ENCODE measurements at regions not wholly inside any gene's neighbourhood (a gene's known extent, or its start where the extent isn't known, plus 50 kb on each side); places are given as distances from the start of the nearest gene placed in this dataset.
"Not testable (repeated sequence)": the region's sequence is repeated elsewhere in the genome, so short reads cannot be mapped to it uniquely, and the experiment has no call there.

DNA sequence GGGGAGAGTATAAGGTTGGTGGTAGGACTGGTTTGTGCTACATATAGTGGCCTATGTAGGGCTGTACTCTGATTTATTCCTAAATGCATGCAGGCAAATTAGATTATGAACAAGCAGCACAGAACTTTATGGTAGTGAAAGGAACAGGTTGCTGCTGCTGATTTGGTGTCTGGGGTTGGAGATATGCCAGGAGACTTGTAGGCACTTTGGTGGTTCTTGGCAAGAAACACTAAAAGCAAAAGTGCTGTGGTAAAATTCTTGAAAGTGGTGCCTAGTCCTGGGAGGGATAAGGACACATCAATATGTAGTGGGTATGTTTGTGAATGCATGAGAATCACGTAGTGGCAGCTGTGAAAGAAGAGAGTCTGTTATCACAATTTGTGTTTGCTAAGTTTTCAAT, 2126.0 kb downstream of the TP53TG3F start:
- no peak for FAIRE-seq

GRCh38 chr16:35590913-35591312, 2131.5 kb downstream of the TP53TG3F start:
- not testable (repeated sequence) for FAIRE-seq

GRCh38 chr16:35596467-35596866, 2137.1 kb downstream of the TP53TG3F start:
- FAIRE-seq, result no peak

GRCh38 chr16:35598696-35599332, 2139.4 kb downstream of the TP53TG3F start:
- no peak for FAIRE-seq

- FAIRE-seq, result no peak
These were observed 2140.2 kb downstream of the TP53TG3F start for GRCh38 chr16:35599429-35600160.

- not testable (repeated sequence) for FAIRE-seq
These were observed 2140.7 kb downstream of the TP53TG3F start for GRCh38 chr16:35600161-35600555.

DNA sequence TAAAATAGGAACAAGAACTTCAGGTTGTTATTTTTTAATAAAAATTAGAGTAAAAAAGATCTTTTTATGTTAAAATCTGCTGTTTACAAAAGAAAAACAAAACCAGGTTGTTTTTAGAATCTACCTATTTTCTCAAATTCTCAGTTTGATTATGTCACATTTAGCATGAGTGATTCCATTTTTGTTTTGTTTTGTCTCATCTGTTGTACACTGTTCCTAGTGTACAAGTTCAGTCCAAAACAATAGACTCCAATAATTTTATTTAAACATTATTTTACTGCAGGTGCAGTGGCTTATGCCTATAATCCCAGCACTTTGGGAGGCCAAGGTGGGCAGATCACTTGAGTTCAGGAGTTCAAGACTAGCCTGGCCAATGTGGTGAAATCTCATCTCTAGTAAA, 2142.7 kb downstream of the TP53TG3F start:
- no peak for FAIRE-seq

DNA sequence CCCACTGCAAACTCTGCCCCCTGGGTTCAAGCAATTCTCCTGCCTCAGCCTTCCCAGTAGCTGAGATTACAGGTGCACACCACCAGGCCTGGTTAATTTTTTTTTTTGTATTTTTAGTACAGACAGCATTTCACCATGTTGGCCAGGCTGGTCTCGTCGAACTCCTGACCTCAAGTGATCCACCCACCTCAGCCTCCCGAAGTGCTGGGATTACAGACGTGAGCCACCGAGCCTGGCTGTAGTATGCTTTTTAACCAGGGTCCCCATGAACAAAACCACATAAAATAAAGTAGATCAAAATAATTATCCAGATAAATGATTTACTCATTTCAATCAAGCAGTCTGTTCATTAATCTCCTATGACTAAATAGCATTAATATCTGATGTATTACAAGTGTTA, 2144.0 kb downstream of the TP53TG3F start:
- FAIRE-seq, result not testable (repeated sequence)

- FAIRE-seq, result no peak
These were observed 2146.5 kb downstream of the TP53TG3F start for GRCh38 chr16:35605921-35606320.

GRCh38 chr16:35614883-35615282, 2155.5 kb downstream of the TP53TG3F start:
- not testable (repeated sequence) for FAIRE-seq

- not testable (repeated sequence) for FAIRE-seq
These were observed 2159.8 kb downstream of the TP53TG3F start for GRCh38 chr16:35619176-35619575.

- FAIRE-seq, result no peak
These were observed 2166.6 kb downstream of the TP53TG3F start for GRCh38 chr16:35626041-35626440.

- FAIRE-seq, result no peak
These were observed 2169.6 kb downstream of the TP53TG3F start for GRCh38 chr16:35628976-35629375.

GRCh38 chr16:35631261-35631945, 2172.0 kb downstream of the TP53TG3F start:
- no peak for FAIRE-seq

- no peak for FAIRE-seq
These were observed 2177.2 kb downstream of the TP53TG3F start for GRCh38 chr16:35636480-35637230.

GRCh38 chr16:35637683-35638082, 2178.3 kb downstream of the TP53TG3F start:
- FAIRE-seq, result no peak

- no peak for FAIRE-seq
These were observed 2180.1 kb downstream of the TP53TG3F start for GRCh38 chr16:35639233-35640205.

DNA sequence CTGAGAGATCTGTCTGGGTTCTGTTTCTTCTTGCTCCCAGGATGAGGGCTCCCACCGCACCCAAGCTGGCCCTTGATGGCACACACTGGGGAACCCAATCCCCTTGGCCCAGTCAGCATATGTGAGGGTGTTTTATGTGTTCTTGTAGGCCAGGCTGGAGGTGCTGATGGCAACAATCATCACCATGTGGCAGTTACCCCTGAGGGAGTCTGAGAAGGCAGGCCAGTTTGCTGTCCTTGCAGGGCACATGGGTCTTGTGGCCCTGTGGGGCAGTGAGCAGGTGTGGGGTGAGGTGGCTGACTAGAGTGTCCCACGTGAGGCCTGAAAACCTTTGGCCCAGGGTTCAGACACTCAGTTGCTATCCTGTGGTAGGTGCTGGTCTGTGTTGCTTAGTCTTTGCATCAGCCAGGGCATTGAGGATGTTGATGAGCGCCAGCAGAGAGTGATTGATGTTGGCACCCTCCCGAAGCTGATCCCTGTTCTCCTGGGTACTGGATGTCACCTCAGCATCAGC, 2183.0 kb downstream of the TP53TG3F start:
- no peak for FAIRE-seq

DNA sequence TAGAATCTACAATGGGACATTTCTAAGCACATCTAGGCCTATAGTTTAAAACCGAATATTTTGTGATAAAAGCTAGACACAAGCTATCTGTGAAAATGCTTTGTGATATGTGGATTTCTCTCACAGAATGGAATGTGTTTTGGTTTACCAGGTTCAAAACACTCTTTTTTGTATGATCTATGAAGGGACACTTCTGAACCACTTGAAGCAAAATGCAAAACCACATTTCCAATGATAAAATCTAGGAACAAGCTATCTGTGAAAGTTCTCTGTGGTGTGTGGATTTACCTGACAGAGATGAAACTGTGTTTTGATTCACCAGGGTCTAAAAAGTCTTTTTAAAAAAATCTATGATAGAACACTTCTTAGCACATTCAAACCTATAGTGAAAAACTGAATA, 2192.4 kb downstream of the TP53TG3F start:
- FAIRE-seq, result no peak

DNA sequence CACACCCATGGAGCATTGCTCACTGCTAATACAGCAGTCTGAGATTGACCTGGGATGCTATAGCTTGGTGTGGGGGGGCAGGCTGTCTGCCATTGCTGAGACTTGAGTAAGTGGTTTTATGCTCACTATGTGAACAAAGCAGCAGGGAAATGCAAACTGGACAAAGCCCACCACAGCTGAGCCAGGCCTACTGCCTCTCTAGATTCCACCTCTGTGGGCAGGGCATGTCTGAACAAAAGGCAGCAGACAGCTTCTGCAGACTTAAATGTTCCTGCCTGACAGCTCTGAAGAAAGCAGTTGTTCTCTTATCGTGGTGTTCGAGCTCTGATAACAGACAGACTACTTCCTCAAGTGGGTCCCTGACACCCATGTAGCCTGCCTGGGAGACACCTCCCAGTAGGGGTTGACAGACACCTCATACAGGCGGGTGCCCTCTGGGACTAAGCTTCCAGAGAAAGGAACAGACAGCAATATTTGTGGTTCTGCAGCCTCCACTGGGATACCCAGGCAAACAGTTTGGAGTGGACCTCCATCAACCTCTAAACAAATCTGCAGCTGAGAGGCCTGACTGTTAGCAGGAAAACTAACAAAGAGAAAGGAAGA, 2204.8 kb downstream of the TP53TG3F start:
- FAIRE-seq, result no peak

DNA sequence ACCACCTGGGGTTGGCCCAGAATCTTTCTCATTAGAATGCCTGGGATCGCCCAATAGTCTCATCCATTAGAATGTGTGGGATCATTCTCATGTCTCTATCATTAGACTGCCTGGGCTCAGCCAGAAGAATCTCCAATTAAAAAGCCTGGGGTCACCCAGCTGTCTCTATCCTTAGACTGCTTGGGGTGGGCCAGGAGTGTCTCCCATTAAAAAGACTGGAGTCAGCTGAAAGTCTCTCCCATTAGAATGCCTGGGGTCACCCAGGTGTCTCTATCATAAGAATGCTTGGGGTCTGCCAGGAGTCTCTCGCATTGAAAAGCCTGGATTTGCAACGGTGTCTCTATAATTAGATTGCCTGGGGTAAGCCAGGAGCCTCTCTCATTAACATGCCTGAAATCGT, 2225.7 kb downstream of the TP53TG3F start:
- no peak for FAIRE-seq
